Activated CD8-positive, alpha-beta T cell treated with anti-CD3 and anti-CD28 coated beads for 36 hours (primary cell): ENCODE measurements at regions not wholly inside any gene's neighbourhood (a gene's known extent, or its start where the extent isn't known, plus 50 kb on each side); places are given as distances from the start of the nearest gene placed in this dataset.

Experiments
- ATAC-seq: fragments of 200-7000 bp; cut with Tn5 transposase; one replicate; pipeline ENCODE4 v1.10.0; 2021; ENCODE audit warnings: mild to moderate bottlenecking, moderate library complexity
- CTCF ChIA-PET: fragments of 350-600 bp; sonication (Branson Sonifier 250); formaldehyde crosslinking; loops from one replicate; lab custom pipeline; 2021; ENCODE audit warnings: antibody characterized with exemption; lab: Charles Lee
- POLR2A ChIA-PET: fragments of 350-600 bp; sonication (Branson Sonifier 250); formaldehyde crosslinking; loops from one replicate; lab custom pipeline; 2021; ENCODE audit warnings: antibody characterized with exemption; lab: Charles Lee
- DNase-seq: peaks from one replicate; pipeline ENCODE4 v3.0.0-alpha.2; 2020
- H3K27ac Mint-ChIP-seq: one replicate; pipeline ENCODE4 v1.8.0; 2021; ENCODE audit warnings: mild to moderate bottlenecking, mixed read lengths
- H3K27me3 Mint-ChIP-seq: one replicate; pipeline ENCODE4 v1.8.0; 2021; ENCODE audit warnings: mixed read lengths
- H3K36me3 Mint-ChIP-seq: one replicate; pipeline ENCODE4 v1.8.0; 2021; ENCODE audit warnings: low read depth, mixed read lengths
- H3K4me1 Mint-ChIP-seq: one replicate; pipeline ENCODE4 v1.8.0; 2021; ENCODE audit warnings: low read depth, mixed read lengths
- H3K4me3 Mint-ChIP-seq: one replicate; pipeline ENCODE4 v1.8.0; 2021; ENCODE audit warnings: mild to moderate bottlenecking, moderate library complexity, mixed read lengths
- H3K9me3 Mint-ChIP-seq: one replicate; pipeline ENCODE4 v1.8.0; 2021; ENCODE audit warnings: mixed read lengths
- CTCF ChIP-seq: fragments of 200-600 bp; IDR thresholded peaks from one replicate; pipeline ENCODE4 v1.8.0; 2022; ENCODE audit warnings: antibody characterized with exemption, mild to moderate bottlenecking
- intact Hi-C: fragments of 100-400 bp; cut with micrococcal nuclease; formaldehyde crosslinking; loops from one replicate; pipeline ENCODE4 v1.10.0; 2022

GRCh38 chr2:16039823-16040222 lies 99.5 kb downstream of the MYCN start:
- ATAC-seq (no peak), DNase-seq (no peak)
- no peaks in the 10 kb centered on the region for H3K4me1 Mint-ChIP-seq
- ChIA-PET POLR2A (no interaction called here), CTCF (no interaction called here)
- intact Hi-C loops = no loop called here
- H3K27me3 Mint-ChIP-seq = peaks cover 3% of the 10 kb centered on the region
- no peaks in the 10 kb centered on the region for H3K36me3 Mint-ChIP-seq
- H3K4me3 Mint-ChIP-seq = no peak overlapping the region
- no peak for TF ChIP-seq CTCF
- H3K9me3 Mint-ChIP-seq = no peaks in the 10 kb centered on the region
- H3K27ac Mint-ChIP-seq = no peak overlapping the region

- intact Hi-C loops = no loop called here
- no peak for DNase-seq
- Mint-ChIP-seq H3K27me3 (peaks cover 3% of the 10 kb centered on the region), H3K4me1 (no peaks in the 10 kb centered on the region), H3K4me3 (no peak overlapping the region), H3K36me3 (no peaks in the 10 kb centered on the region), H3K9me3 (no peaks in the 10 kb centered on the region), H3K27ac (no peak overlapping the region)
- no peak for TF ChIP-seq CTCF
- ChIA-PET CTCF (no interaction called here), POLR2A (no interaction called here)
- no peak for ATAC-seq
Measured at GRCh38 chr2:16039055-16039454, 98.7 kb downstream of the MYCN start.

GRCh38 chr2:16038621-16039020 lies 98.3 kb downstream of the MYCN start:
- TF ChIP-seq CTCF = no peak
- ChIA-PET CTCF (no interaction called here), POLR2A (no interaction called here)
- no peak overlapping the region for H3K27ac Mint-ChIP-seq
- intact Hi-C loops = no loop called here
- H3K27me3 Mint-ChIP-seq = peaks cover 3% of the 10 kb centered on the region
- no peaks in the 10 kb centered on the region for H3K9me3 Mint-ChIP-seq
- DNase-seq (no peak), ATAC-seq (no peak)
- no peaks in the 10 kb centered on the region for H3K36me3 Mint-ChIP-seq
- H3K4me3 Mint-ChIP-seq = no peak overlapping the region
- H3K4me1 Mint-ChIP-seq = no peaks in the 10 kb centered on the region

GRCh38 chr2:16037808-16038457 lies 97.6 kb downstream of the MYCN start:
- no peak overlapping the region for H3K4me3 Mint-ChIP-seq
- H3K36me3 Mint-ChIP-seq = no peaks in the 10 kb centered on the region
- ChIA-PET CTCF (no interaction called here), POLR2A (no interaction called here)
- intact Hi-C loops = no loop called here
- H3K27ac Mint-ChIP-seq = no peak overlapping the region
- DNase-seq (no peak), ATAC-seq (no peak)
- H3K27me3 Mint-ChIP-seq = peaks cover 3% of the 10 kb centered on the region
- no peaks in the 10 kb centered on the region for H3K9me3 Mint-ChIP-seq
- TF ChIP-seq CTCF = no peak
- H3K4me1 Mint-ChIP-seq = no peaks in the 10 kb centered on the region

GRCh38 chr2:16036951-16037350 lies 96.6 kb downstream of the MYCN start:
- ChIA-PET POLR2A (no interaction called here), CTCF (no interaction called here)
- intact Hi-C loops = no loop called here
- H3K27me3 Mint-ChIP-seq = peaks cover 3% of the 10 kb centered on the region
- TF ChIP-seq CTCF = no peak
- no peak for DNase-seq
- no peak overlapping the region for H3K4me3 Mint-ChIP-seq
- H3K9me3 Mint-ChIP-seq = no peaks in the 10 kb centered on the region
- ATAC-seq = no peak
- H3K4me1 Mint-ChIP-seq = no peaks in the 10 kb centered on the region
- no peaks in the 10 kb centered on the region for H3K36me3 Mint-ChIP-seq
- no peak overlapping the region for H3K27ac Mint-ChIP-seq
